Fibroblast of lung (primary cell): ENCODE measurements at regions not wholly inside any gene's neighbourhood (a gene's known extent, or its start where the extent isn't known, plus 50 kb on each side); places are given as distances from the start of the nearest gene placed in this dataset.

Experiments
- DNase-seq, 2 donors: peaks; one replicate each; pipeline versions ENCODE4 v3.0.0 to v3.0.0-alpha.2; 2010; ENCODE audit warnings: low read depth in 2 of 2
- H2AFZ ChIP-seq: 2 replicates; pipeline ENCODE4 v1.5.1; 2012; ENCODE audit warnings: low read length, control low read depth, inconsistent platforms
- H3K27ac ChIP-seq: 2 replicates; pipeline ENCODE4 v1.5.1; 2011; ENCODE audit warnings: low read length, control low read depth; ENCODE audit not compliant: insufficient read depth
- H3K27me3 ChIP-seq: 2 replicates; pipeline ENCODE4 v1.5.1; 2011; ENCODE audit warnings: mild to moderate bottlenecking, low read length; ENCODE audit not compliant: control insufficient read depth, insufficient read depth
- H3K36me3 ChIP-seq: 2 replicates; pipeline ENCODE4 v1.5.1; 2011; ENCODE audit warnings: low read length; ENCODE audit not compliant: control insufficient read depth, insufficient read depth
- H3K4me1 ChIP-seq: 2 replicates; pipeline ENCODE4 v1.5.1; 2011; ENCODE audit warnings: low read length; ENCODE audit not compliant: control insufficient read depth, insufficient read depth; ENCODE audit errors: extremely low read depth
- H3K4me2 ChIP-seq: 2 replicates; pipeline ENCODE4 v1.5.1; 2011; ENCODE audit warnings: low read length, control low read depth; ENCODE audit not compliant: insufficient read depth; ENCODE audit errors: extremely low read depth
- H3K4me3 ChIP-seq, 4 experiments: fragments of 200-600 bp in 1 of 4; sonication (generic) in 1 of 4; replicated peaks in 1 of 4; 2 replicates each; pipeline ENCODE4 v1.5.1; 2011 to 2016; ENCODE audit warnings: low read length in 4 of 4, low read depth in 3 of 4, mild to moderate bottlenecking in 3 of 4, control low read depth in 2 of 4, inconsistent platforms in 1 of 4, mixed read lengths in 1 of 4; ENCODE audit not compliant: insufficient read depth in 1 of 4; ENCODE audit errors: control extremely low read depth in 1 of 4
- H3K79me2 ChIP-seq: 2 replicates; pipeline ENCODE4 v1.5.1; 2012; ENCODE audit warnings: mild to moderate bottlenecking, low read length, inconsistent platforms; ENCODE audit not compliant: control insufficient read depth, insufficient read depth
- H3K9ac ChIP-seq: 2 replicates; pipeline ENCODE4 v1.5.1; 2011; ENCODE audit warnings: mild to moderate bottlenecking, low read length, control low read depth; ENCODE audit not compliant: insufficient read depth
- H3K9me3 ChIP-seq: 2 replicates; pipeline ENCODE4 v1.5.1; 2012; ENCODE audit warnings: low read depth, low read length; ENCODE audit not compliant: control insufficient read depth, insufficient read depth
- H4K20me1 ChIP-seq: 2 replicates; pipeline ENCODE4 v1.5.1; 2011; ENCODE audit warnings: low read length; ENCODE audit not compliant: control insufficient read depth, insufficient read depth; ENCODE audit errors: extremely low read depth
- CTCF ChIP-seq, 2 donors: IDR thresholded peaks in 1 of 2; conservative IDR thresholded peaks in 1 of 2; 1 replicate in 1 of 2; 2 replicates in 1 of 2; pipeline ENCODE4 v1.5.1; 2011 to 2012; ENCODE audit warnings: low read length in 2 of 2, control low read depth in 1 of 2, inconsistent platforms in 1 of 2, low read depth in 1 of 2, mild to moderate bottlenecking in 1 of 2
- EZH2 ChIP-seq: IDR thresholded peaks from 2 replicates; pipeline ENCODE4 v1.5.1; 2012; ENCODE audit warnings: low read length, control low read depth, mild to moderate bottlenecking; ENCODE audit errors: missing control alignments

GRCh38 chr2:71990122-71990521 is 157.5 kb downstream of the CYP26B1 start:
- TF ChIP-seq EZH2 (no peak), CTCF (conservative IDR thresholded peaks at IDR 0.05 in 1 of 2, IDR thresholded peaks at IDR 0.05 in 1 of 2; ENCODE audit: low read depth in 1 of 2, low read length in 2 of 2) (no peak)
- Histone ChIP-seq H3K4me1 (no peaks in the 10 kb centered on the region), H2AFZ (no peak overlapping the region)

GRCh38 chr2:71989671-71990070 is 158.0 kb downstream of the CYP26B1 start:
- Histone ChIP-seq H3K9ac (no peak overlapping the region), H3K4me1 (no peaks in the 10 kb centered on the region), H3K36me3 (no peaks in the 10 kb centered on the region), H3K27me3 (no peaks in the 10 kb centered on the region), H3K4me2 (no peak overlapping the region), H3K9me3 (no peaks in the 10 kb centered on the region), H3K27ac (no peak overlapping the region), H4K20me1 (no peaks in the 10 kb centered on the region), H3K4me3 (no peak overlapping the region), H2AFZ (no peak overlapping the region), H3K79me2 (no peaks in the 10 kb centered on the region)
- DNase-seq: no peak
- TF ChIP-seq CTCF (conservative IDR thresholded peaks at IDR 0.05 in 1 of 2, IDR thresholded peaks at IDR 0.05 in 1 of 2; ENCODE audit: low read depth in 1 of 2, low read length in 2 of 2) (no peak), EZH2 (no peak)

More at GRCh38 chr2:71990122-71990521, 157.5 kb downstream of the CYP26B1 start:
- Histone ChIP-seq H3K27me3 (no peaks in the 10 kb centered on the region), H3K4me3 (no peak overlapping the region), H4K20me1 (no peaks in the 10 kb centered on the region), H3K9ac (no peak overlapping the region), H3K36me3 (no peaks in the 10 kb centered on the region), H3K9me3 (no peaks in the 10 kb centered on the region), H3K79me2 (no peaks in the 10 kb centered on the region), H3K27ac (no peak overlapping the region), H3K4me2 (no peak overlapping the region)
- DNase-seq: no peak

- Histone ChIP-seq H3K9ac (no peak overlapping the region), H3K27me3 (no peaks in the 10 kb centered on the region), H3K4me2 (no peak overlapping the region), H3K9me3 (no peaks in the 10 kb centered on the region), H3K4me1 (no peaks in the 10 kb centered on the region), H3K4me3 (no peak overlapping the region), H2AFZ (no peak overlapping the region), H4K20me1 (no peaks in the 10 kb centered on the region), H3K27ac (no peak overlapping the region), H3K79me2 (no peaks in the 10 kb centered on the region), H3K36me3 (no peaks in the 10 kb centered on the region)
- DNase-seq: no peak
- TF ChIP-seq EZH2 (no peak), CTCF (conservative IDR thresholded peaks at IDR 0.05 in 1 of 2, IDR thresholded peaks at IDR 0.05 in 1 of 2; ENCODE audit: low read depth in 1 of 2, low read length in 2 of 2) (no peak)
These were observed 159.5 kb downstream of the CYP26B1 start for GRCh38 chr2:71988170-71988569.
